Ovary (tissue), 3 donors: ENCODE measurements at regions not wholly inside any gene's neighbourhood (a gene's known extent, or its start where the extent isn't known, plus 50 kb on each side); places are given as distances from the start of the nearest gene placed in this dataset.

Experiments used
- EP300 ChIP-seq: sonication (generic); formaldehyde crosslinking; IDR thresholded peaks from one replicate; pipeline ENCODE4 v1.6.1; 2017; ENCODE audit warnings: antibody characterized with exemption
- POLR2A ChIP-seq: fragments of 450-650 bp; IDR thresholded peaks from one replicate; pipeline ENCODE4 v1.6.1; 2017; ENCODE audit warnings: antibody characterized with exemption, mild to moderate bottlenecking, moderate library complexity
- TF ChIP-seq, protein P1 (sequence below), 3 donors: fragments of 450-650 bp in 2 of 3; fragments of 200-600 bp in 1 of 3; IDR thresholded peaks; one replicate each; pipeline versions ENCODE4 v1.5.1 to v1.8.0; 2016 to 2022; ENCODE audit warnings: antibody characterized with exemption in 3 of 3, mild to moderate bottlenecking in 1 of 3
- donor health status: DM: no; HTN: no; CAD: no.

DNA sequence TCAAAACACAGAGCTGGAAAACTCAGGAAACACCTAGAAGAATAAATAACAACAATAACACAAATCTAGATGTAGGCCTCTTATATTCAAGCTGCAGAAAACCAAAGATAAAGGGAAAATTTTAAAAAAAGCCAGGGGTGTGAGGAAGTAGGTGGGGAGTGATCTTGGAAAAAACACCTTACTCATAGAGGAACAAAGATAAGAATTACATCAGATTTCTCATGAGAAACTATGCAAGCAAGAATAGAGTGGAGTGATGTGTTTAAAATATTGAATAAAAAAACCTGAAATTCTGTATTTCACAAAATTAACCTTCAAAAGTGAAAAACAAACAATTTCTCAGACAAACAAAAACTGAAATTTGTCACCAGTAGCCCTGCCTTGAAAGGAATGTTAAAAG, 265.5 kb upstream of the RGS18 start:
- TF ChIP-seq EP300 (no peak), POLR2A (no peak)
- TF ChIP-seq, protein P1, sequence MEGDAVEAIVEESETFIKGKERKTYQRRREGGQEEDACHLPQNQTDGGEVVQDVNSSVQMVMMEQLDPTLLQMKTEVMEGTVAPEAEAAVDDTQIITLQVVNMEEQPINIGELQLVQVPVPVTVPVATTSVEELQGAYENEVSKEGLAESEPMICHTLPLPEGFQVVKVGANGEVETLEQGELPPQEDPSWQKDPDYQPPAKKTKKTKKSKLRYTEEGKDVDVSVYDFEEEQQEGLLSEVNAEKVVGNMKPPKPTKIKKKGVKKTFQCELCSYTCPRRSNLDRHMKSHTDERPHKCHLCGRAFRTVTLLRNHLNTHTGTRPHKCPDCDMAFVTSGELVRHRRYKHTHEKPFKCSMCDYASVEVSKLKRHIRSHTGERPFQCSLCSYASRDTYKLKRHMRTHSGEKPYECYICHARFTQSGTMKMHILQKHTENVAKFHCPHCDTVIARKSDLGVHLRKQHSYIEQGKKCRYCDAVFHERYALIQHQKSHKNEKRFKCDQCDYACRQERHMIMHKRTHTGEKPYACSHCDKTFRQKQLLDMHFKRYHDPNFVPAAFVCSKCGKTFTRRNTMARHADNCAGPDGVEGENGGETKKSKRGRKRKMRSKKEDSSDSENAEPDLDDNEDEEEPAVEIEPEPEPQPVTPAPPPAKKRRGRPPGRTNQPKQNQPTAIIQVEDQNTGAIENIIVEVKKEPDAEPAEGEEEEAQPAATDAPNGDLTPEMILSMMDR (IDR thresholded peaks at IDR 0.05), result no peak
